ENCODE measurements at regions not wholly inside any gene's neighbourhood (a gene's known extent, or its start where the extent isn't known, plus 50 kb on each side); places are given as distances from the start of the nearest gene placed in this dataset.

GRCh38 chr13:47539317-47539716, 461.8 kb downstream of the SUCLA2 start:
- intact Hi-C loops (cut with micrococcal nuclease): no loop called here

- intact Hi-C loops (cut with micrococcal nuclease): no loop called here
Measured at GRCh38 chr13:47523771-47524170, 477.3 kb downstream of the SUCLA2 start.

- intact Hi-C loops (cut with micrococcal nuclease): no loop called here
Measured at GRCh38 chr13:47521890-47522487, 479.1 kb downstream of the SUCLA2 start.

GRCh38 chr13:47519626-47520025, 481.4 kb downstream of the SUCLA2 start:
- intact Hi-C loops (cut with micrococcal nuclease): no loop called here

GRCh38 chr13:47518530-47518929, 482.5 kb downstream of the SUCLA2 start:
- intact Hi-C loops (cut with micrococcal nuclease): no loop called here

- intact Hi-C loops (cut with micrococcal nuclease): no loop called here
Measured at GRCh38 chr13:47511647-47512046, 489.4 kb downstream of the SUCLA2 start.

- intact Hi-C loops (cut with micrococcal nuclease): no loop called here
Measured at GRCh38 chr13:47508527-47509228, 492.4 kb downstream of the SUCLA2 start.

GRCh38 chr13:47503475-47503874, 497.6 kb downstream of the SUCLA2 start:
- intact Hi-C loops (cut with micrococcal nuclease): no loop called here

- intact Hi-C loops (cut with micrococcal nuclease): no loop called here
Measured at GRCh38 chr13:47502166-47502565, 498.9 kb downstream of the SUCLA2 start.

- intact Hi-C loops (cut with micrococcal nuclease): no loop called here
Measured at GRCh38 chr13:47499358-47500150, 501.5 kb downstream of the SUCLA2 start.

GRCh38 chr13:47484548-47484947, 516.5 kb downstream of the SUCLA2 start:
- intact Hi-C loops (cut with micrococcal nuclease): no loop called here

- intact Hi-C loops (cut with micrococcal nuclease): no loop called here
Measured at GRCh38 chr13:47481536-47481935, 519.5 kb downstream of the SUCLA2 start.

- intact Hi-C loops (cut with micrococcal nuclease): no loop called here
Measured at GRCh38 chr13:47480951-47481350, 520.1 kb downstream of the SUCLA2 start.

GRCh38 chr13:47480121-47480520, 521.0 kb downstream of the SUCLA2 start:
- intact Hi-C loops (cut with micrococcal nuclease): no loop called here

- intact Hi-C loops (cut with micrococcal nuclease): no loop called here
Measured at GRCh38 chr13:47478985-47479384, 522.1 kb downstream of the SUCLA2 start.

GRCh38 chr13:47475441-47475948, 525.6 kb downstream of the SUCLA2 start:
- intact Hi-C loops (cut with micrococcal nuclease): no loop called here

- intact Hi-C loops (cut with micrococcal nuclease): no loop called here
Measured at GRCh38 chr13:47474839-47475238, 526.2 kb downstream of the SUCLA2 start.

GRCh38 chr13:47474326-47474725, 526.7 kb downstream of the SUCLA2 start:
- intact Hi-C loops (cut with micrococcal nuclease): no loop called here

GRCh38 chr13:47472516-47472915, 528.6 kb downstream of the SUCLA2 start:
- intact Hi-C loops (cut with micrococcal nuclease): no loop called here

- intact Hi-C loops (cut with micrococcal nuclease): no loop called here
Measured at GRCh38 chr13:47463726-47464125, 537.3 kb downstream of the SUCLA2 start.

- intact Hi-C loops (cut with micrococcal nuclease): no loop called here
Measured at GRCh38 chr13:47463002-47463401, 538.1 kb downstream of the SUCLA2 start.

GRCh38 chr13:47461816-47462215, 539.3 kb downstream of the SUCLA2 start:
- intact Hi-C loops (cut with micrococcal nuclease): no loop called here
